Left ventricle myocardium inferior (tissue), 1 donor: ENCODE measurements at regions not wholly inside any gene's neighbourhood (a gene's known extent, or its start where the extent isn't known, plus 50 kb on each side); places are given as distances from the start of the nearest gene placed in this dataset.

ENCODE experiments used
- DNase-seq: peaks from one replicate; pipeline ENCODE4 v3.0.0-alpha.2; 2020
- H3K27ac ChIP-seq: fragments of 200-600 bp; replicated peaks from 2 replicates; pipeline ENCODE4 v1.8.0; 2021
- H3K27me3 ChIP-seq: fragments of 200-600 bp; 2 replicates; pipeline ENCODE4 v1.8.0; 2021; ENCODE audit warnings: low read depth
- H3K36me3 ChIP-seq: fragments of 200-600 bp; 2 replicates; pipeline ENCODE4 v1.8.0; 2021
- H3K4me1 ChIP-seq: fragments of 200-600 bp; 2 replicates; pipeline ENCODE4 v1.8.0; 2021
- H3K4me3 ChIP-seq: fragments of 200-600 bp; 2 replicates; pipeline ENCODE4 v1.8.0; 2021; ENCODE audit warnings: mild to moderate bottlenecking, moderate library complexity
- H3K9me3 ChIP-seq: fragments of 200-600 bp; replicated peaks from 2 replicates; pipeline ENCODE4 v1.8.0; 2021
- intact Hi-C: fragments of 100-400 bp; cut with micrococcal nuclease; formaldehyde crosslinking; loops from one replicate; pipeline ENCODE4 v1.11.0; 2022
- TF ChIP-seq, protein P1 (sequence below): fragments of 200-600 bp; IDR thresholded peaks from 2 replicates; pipeline ENCODE4 v1.8.0; 2021; ENCODE audit warnings: antibody characterized with exemption, mild to moderate bottlenecking, borderline replicate concordance
- donor health status: DM: no; HTN: yes; CAD: no; lungs with severe emphysema.

DNA sequence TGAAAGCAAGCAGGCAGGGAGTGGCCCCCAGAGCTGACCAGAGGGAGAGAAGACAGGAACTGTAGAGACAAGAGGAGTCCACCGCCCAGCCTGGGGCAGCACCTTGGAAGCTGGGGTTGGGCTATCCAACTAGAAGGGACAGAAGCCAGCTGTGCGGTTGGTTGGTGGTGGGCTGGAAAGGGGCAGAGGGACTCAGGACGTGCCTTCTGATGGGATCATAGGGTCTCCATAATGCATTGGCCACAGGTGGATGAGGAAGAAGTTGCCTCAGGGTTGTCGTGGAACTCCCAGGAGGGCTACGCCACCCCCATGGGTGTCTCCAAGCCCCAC is 114.0 kb upstream of the RET start:
- TF ChIP-seq, protein P1, sequence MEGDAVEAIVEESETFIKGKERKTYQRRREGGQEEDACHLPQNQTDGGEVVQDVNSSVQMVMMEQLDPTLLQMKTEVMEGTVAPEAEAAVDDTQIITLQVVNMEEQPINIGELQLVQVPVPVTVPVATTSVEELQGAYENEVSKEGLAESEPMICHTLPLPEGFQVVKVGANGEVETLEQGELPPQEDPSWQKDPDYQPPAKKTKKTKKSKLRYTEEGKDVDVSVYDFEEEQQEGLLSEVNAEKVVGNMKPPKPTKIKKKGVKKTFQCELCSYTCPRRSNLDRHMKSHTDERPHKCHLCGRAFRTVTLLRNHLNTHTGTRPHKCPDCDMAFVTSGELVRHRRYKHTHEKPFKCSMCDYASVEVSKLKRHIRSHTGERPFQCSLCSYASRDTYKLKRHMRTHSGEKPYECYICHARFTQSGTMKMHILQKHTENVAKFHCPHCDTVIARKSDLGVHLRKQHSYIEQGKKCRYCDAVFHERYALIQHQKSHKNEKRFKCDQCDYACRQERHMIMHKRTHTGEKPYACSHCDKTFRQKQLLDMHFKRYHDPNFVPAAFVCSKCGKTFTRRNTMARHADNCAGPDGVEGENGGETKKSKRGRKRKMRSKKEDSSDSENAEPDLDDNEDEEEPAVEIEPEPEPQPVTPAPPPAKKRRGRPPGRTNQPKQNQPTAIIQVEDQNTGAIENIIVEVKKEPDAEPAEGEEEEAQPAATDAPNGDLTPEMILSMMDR, result no peak
- intact Hi-C loops, result no loop called here
- H3K9me3 ChIP-seq, result no peaks in the 10 kb centered on the region
- peak; percentile 14 for DNase-seq
- H3K4me3 ChIP-seq, result no peak overlapping the region
- no peaks in the 10 kb centered on the region for H3K36me3 ChIP-seq
- H3K27ac ChIP-seq, result peak overlapping the region; percentile 80
- peaks cover 40% of the 10 kb centered on the region for H3K4me1 ChIP-seq
- H3K27me3 ChIP-seq, result no peaks in the 10 kb centered on the region

DNA sequence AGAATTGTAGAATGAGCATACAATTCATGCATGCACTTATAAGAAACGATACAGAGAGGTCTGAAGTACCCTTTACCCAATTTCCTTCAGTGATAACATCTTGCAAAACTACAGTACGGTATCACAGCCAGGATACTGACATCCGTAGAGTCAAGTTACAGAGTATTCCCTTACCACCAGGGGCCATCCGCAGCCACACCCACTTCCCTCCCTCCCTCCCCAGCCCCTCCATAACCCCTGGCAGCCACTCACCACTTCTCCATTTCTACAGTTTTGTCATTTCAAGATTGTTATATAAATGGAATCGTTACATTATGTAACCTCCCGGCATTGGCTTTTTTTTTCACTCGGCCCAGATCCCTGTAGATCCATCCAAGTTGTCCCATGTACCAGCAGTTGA is 113.6 kb upstream of the RET start:
- H3K4me3 ChIP-seq, result no peak overlapping the region
- no peaks in the 10 kb centered on the region for H3K27me3 ChIP-seq
- DNase-seq, result peak; percentile 15
- intact Hi-C loops, result no loop called here
- H3K9me3 ChIP-seq, result no peaks in the 10 kb centered on the region
- H3K27ac ChIP-seq, result no peak overlapping the region
- H3K4me1 ChIP-seq, result peaks cover 38% of the 10 kb centered on the region
- H3K36me3 ChIP-seq, result no peaks in the 10 kb centered on the region
- TF ChIP-seq, protein P1, result no peak

DNA sequence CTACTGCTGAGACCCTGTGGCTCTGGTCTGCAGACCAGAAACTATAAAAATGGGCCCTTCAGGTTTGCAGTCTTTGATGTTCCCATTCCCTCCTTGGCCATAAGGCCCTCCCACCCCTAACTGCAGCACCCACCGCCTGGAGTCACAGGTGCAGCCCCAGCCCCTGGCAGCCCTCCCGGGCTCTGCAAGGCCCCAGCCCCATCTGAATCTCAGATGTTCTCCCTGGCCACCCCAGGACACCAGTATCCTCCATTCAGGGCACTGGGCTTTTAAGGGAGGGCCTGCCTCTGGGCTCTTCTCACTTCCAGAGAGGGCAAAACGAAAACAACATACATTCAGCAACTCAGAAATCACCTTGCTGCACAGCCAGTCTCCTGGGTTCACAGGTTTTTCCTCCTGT is 107.7 kb upstream of the RET start:
- no peak overlapping the region for H3K27ac ChIP-seq
- H3K4me1 ChIP-seq, result no peaks in the 10 kb centered on the region
- no peak overlapping the region for H3K4me3 ChIP-seq
- H3K36me3 ChIP-seq, result no peaks in the 10 kb centered on the region
- no peak for DNase-seq
- no peaks in the 10 kb centered on the region for H3K9me3 ChIP-seq
- intact Hi-C loops, result no loop called here
- peaks cover 31% of the 10 kb centered on the region for H3K27me3 ChIP-seq
- TF ChIP-seq, protein P1, result no peak

DNA sequence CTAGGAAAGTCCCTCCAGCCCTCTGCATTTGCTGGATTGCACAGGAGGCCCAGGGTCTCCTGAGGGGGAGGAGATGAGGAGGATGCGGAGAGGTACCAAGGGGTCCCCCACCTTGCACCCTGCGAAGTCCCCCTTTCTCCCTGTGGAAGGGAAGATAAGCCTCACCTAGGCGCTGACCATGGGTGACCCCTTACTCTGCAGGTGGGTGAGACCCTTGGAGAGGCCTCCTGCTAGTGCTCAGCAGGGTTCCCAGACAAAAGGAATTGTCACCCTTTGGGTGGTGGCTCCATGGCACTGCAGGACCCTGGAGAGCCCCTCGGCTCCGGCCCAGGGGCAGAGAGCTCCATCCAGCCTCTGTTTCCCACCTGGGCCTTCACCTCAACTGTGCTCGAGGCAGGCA is 107.0 kb upstream of the RET start:
- H3K4me1 ChIP-seq, result no peaks in the 10 kb centered on the region
- H3K9me3 ChIP-seq, result no peaks in the 10 kb centered on the region
- no peaks in the 10 kb centered on the region for H3K36me3 ChIP-seq
- no peak for DNase-seq
- peaks cover 38% of the 10 kb centered on the region for H3K27me3 ChIP-seq
- TF ChIP-seq, protein P1, result no peak
- H3K27ac ChIP-seq, result no peak overlapping the region
- intact Hi-C loops, result no loop called here
- H3K4me3 ChIP-seq, result no peak overlapping the region

DNA sequence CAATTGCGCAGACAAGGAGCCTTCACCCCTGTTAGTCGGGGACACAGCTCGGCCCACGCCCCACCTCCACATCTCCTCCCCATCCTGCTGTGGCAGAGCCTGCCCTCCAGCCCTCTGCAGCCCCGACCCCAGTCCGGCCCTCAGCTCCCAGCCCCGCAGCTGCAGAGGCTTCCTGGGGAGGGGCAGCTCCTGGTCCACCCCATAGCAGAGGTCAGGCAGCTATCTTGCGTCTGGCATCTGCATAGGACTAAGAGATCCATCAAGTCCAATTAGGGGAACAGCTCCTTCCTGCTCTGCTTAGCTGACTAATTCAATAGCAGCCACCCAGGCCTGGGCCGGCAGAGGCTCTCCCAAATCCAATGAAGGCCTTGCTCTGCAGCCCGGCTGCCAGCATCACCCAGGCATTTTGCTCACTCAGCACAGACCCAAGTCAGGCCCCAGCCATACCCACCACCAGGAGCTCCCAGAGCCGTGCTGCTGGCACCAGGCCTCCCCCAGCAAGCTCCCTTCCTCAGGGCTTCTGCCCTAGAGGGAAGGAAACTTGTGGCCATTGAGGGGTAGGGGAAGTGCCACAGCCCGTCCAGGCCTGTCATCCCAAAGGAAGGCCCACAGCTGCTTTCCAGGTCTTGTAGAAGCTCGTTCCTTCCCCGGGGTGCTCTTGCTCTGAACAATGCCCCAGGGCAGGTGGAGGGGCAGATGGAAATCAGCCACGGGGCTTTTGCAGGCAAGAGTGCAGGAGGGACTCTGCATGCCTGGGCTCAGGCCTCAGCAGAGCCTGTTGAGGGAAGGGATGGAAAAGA is 106.2 kb upstream of the RET start:
- intact Hi-C loops, result no loop called here

More for the DNA sequence above, 106.2 kb upstream of the RET start:
- H3K27ac ChIP-seq, result no peak overlapping the region
- no peaks in the 10 kb centered on the region for H3K4me1 ChIP-seq
- H3K36me3 ChIP-seq, result no peaks in the 10 kb centered on the region
- H3K9me3 ChIP-seq, result no peaks in the 10 kb centered on the region
- TF ChIP-seq, protein P1, result no peak
- DNase-seq, result no peak
- H3K4me3 ChIP-seq, result no peak overlapping the region
- peaks cover 40% of the 10 kb centered on the region for H3K27me3 ChIP-seq
